GM19395 (cell line): ENCODE measurements at regions not wholly inside any gene's neighbourhood (a gene's known extent, or its start where the extent isn't known, plus 50 kb on each side); places are given as distances from the start of the nearest gene placed in this dataset.
"Not testable (repeated sequence)": the region's sequence is repeated elsewhere in the genome, so short reads cannot be mapped to it uniquely, and the experiment has no call there.

ENCODE experiments used
- ATAC-seq: cut with Tn5 transposase; IDR thresholded peaks from one replicate; pipeline ENCODE4 v1.9.1; 2021; ENCODE audit warnings: mild to moderate bottlenecking, moderate library complexity; ENCODE audit not compliant: unreplicated experiment

DNA sequence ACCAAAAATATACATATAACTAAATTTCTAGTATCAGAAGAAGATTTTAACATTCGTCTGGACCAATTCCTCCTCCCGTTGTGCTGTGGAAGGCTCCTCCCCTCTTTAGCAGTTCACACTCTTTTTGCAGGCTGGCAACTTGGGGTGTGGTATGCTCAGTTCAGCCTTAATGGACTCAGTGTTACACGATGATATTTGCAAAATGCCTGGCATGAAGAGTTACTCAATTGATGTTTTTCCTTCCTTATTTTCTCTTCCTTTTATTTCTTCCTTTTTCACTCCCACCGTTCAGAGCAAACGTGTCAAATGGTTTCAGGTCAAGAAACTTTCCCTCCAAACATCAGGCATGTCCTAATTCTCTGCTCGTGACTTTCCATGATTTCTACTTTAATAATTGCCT is 248.3 kb downstream of the PHF14 start:
- no peak for ATAC-seq

DNA sequence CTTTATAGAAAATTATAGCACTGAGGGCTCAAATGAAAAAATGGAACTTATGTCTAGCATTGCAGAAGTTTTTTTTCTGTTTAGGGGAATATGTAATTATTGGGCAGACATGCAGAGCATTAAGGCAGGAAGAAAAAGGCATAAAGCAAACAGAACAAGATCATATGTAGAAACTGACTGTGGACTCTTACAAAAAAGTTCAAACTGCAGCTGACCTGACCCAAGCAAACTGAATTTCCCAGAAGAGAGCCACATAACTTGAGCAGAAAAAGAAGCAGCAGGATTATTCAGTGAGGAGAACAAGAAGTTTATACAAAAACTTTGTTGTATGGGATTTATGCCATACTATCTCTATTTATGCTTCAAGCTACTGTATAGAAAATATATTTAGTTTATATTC is 250.9 kb downstream of the PHF14 start:
- ATAC-seq: no peak

DNA sequence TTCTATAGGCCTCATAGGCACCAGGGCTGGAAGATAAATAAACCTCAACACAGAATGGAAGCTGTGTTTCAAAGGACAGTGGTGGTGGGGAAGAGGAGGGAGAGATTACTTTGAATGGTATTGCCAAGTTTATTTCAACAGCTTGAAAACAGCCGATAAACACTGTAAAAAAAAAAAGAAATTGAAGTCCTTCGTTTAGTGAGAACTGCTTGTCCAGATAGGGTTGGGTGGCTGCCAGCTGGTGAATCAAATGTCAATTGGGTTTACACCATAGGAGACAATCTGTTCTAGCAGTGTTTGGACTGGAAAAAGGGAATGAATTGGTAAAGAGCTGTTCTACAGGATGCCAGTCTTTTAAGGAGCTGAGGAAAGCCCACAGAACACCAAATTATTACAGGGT is 254.8 kb downstream of the PHF14 start:
- ATAC-seq: no peak

DNA sequence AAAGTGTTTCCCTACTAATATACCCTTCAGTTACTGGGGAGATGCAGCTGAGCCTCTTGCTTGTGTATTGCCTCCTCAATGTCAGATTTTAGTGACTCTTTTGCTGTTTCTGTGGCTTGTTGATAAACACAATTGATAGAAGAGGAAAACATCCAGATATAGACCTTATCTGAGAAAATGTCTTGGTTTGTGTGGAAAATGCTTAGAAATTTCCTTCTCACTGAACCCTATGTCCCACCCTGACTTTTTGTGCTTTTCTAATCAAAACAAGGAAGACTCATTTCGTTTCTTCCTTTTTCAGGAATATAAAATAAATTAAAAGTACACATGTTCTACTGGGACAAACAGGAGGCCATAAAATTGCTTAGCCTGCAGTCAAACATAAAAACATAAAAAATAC is 257.5 kb downstream of the PHF14 start:
- no peak for ATAC-seq

DNA sequence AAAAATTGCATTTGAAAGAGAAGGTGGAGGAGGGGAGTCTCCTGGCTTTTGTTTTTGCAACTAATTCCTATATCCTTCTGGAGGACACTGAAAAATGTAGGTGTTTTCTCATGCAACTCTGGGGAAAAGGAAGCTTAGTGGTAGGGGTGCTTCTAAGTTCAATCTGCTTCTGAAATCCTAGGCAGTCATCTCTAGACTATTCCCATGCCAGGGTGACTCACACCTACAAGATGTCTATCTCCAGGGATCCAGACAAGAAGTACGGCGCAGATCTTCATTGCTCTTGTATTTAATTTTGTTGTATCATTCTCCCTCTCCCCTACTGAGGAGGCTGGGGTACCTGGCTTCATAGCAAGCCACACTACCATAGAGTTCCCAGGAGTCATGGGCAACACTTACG is 258.8 kb downstream of the PHF14 start:
- no peak for ATAC-seq

DNA sequence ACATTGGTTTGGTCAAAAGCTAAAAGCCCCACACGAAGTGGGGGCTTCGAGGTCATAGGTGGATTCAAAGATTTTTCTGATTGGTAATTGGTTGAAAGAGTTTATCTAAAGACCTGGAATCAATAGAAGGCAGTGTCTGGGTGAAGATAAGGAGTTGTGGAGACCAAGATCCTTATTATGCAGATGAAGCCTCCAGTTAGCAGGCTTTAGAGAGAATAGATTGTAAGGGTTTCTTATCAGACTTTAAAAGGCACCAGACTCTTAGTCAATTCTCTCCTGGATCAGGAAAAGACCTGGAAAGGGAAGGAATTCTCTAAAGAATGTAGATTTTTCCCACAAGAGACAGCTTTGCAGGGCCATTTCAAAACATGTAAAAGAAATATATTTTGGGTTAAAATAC is 260.2 kb downstream of the PHF14 start:
- no peak for ATAC-seq

DNA sequence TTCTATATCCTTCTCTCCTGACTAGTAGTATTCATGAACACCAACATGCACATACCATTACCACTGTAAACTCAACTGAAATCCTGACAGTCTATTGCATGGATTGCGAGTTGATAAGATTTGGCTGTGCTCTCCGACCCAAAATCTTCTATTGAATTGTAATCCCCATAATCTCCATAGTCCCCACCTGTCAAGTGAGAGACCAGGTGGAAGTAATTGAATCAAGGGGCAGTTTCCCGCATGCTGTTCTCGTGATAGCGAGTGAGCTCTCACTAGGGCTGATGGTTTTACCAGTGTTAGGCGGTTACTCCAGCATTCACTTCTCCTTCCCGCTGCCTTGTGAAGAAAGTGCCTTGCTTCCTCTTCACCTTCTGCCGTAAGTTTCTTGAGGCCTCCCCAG is 261.8 kb downstream of the PHF14 start:
- ATAC-seq: no peak

DNA sequence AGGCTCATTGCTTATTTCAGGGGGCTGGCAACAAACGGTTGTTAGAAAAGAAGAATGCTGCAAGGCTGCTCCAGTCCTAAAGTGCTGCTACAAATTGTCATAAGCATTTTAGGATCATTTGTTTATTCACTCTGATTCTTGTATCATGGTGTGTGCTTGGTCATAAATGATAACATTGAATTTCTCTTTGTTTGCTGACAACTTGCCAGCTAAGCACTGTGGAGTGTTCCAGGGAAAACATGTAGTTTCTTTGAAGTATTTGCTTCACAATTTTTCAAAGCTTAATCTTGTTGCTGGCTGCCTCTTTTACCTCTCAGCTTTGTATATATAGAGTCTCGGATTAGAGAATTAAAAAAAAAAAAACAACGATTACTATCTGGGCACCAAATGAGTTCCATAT is 263.0 kb downstream of the PHF14 start:
- ATAC-seq: no peak

DNA sequence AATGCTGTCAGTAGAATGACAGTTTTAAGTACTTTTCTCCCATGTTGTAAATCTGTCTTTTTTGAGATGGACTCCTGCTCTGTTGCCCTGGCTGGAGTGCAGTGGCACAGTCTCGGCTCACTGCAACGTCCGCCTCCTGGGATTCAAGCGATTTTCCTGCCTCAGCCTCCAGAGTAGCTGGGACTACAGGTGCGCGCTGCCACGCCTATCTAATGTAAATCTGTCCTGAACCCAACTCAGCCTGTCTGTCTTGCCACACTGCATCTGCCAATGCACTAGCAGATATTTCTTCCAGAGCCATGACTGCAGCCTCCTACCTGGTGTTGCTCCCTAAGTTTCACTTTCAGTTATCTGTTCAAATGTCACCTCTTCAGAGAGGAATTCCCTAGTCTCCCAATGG is 264.1 kb downstream of the PHF14 start:
- ATAC-seq: no peak

DNA sequence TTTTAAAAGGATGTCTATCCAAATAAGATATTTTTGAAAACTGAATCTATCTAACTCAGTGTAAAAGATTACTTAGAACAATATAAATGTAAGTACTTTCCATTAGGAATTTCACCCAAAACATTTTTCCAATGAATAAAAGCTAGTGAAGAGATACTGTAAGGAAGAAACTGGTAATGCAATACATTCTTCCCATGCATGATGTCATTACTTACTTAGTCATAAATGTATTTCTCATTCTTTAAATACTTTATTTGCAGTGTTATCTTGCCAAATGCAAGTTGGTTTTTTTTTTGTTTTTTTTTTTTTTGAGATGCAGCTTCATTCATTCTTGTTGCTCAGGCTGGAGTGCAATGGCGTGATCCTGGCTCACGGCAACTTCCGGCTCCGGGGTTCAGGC is 265.6 kb downstream of the PHF14 start:
- ATAC-seq: no peak

DNA sequence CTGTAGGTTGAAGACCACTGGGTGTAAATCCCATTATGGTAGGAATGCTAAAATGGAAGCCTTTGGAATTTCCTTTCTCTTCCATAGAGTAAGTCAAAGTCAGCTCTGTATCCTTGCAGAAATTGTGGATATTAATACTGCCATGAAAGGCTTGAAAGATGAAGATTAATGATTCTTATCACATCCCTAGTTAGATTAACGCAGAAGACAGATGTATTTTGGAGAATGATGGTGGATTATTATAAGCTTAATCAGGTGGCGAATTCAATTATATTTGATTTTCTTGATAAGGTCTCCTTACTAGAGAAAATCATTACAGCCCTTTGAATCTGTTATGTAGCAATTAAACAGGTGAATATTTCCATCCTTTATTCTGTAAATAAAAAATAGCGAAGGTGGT is 270.1 kb downstream of the PHF14 start:
- no peak for ATAC-seq

DNA sequence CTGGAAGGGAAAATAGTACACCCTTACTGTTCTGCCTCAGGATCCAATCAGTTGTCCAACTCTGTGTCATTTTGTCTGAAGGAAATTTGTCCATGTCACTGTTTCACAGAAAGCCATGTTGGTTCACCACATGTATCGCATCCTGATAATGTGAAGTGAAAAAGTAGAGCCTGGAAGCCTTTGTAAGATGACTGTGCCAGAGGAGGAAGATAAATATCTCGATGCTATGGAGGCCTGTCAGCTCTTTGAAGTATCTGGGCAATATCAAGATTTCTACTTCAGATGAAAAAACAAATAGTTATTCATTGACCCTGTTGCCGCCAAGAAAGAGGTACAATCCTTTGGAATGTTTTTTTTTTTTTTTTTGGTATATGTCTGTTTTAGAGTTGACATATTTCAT is 270.5 kb downstream of the PHF14 start:
- no peak for ATAC-seq

DNA sequence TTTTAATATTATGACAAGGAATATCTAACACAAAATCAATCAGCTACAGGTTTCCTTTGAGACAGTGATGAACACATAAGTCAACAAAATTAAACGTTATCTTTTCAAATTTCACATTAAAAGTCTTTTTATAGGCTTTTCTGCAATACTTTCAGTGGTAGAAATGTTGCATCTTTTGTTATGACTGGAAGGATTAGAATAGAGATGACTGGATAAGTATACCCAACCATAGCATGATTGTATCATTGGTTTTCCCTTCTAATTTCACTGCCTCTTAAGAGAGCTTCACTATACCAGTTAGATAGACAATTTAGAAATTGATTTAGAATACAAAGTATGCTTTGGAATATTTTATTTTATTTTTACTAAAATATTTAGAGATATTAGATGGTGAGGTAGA is 273.9 kb downstream of the PHF14 start:
- ATAC-seq: no peak

DNA sequence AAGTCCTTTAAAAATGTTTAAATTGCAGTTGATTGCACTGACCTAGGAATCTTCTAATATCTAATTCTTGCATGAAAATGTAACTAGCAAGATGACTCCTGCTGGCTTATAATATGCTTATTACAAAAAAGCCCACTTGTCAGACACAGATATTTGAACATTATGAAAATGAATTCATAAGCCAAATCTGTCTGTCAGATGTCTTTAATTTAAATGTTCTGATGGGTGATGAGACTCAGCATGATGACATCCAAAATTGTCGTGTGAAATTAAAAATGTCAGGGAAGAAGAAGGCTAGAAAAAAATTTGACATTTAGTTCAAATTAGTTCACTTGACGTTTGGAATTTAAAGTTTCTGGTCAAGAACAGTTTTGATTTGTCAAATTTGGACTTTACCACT is 277.8 kb downstream of the PHF14 start:
- no peak for ATAC-seq

DNA sequence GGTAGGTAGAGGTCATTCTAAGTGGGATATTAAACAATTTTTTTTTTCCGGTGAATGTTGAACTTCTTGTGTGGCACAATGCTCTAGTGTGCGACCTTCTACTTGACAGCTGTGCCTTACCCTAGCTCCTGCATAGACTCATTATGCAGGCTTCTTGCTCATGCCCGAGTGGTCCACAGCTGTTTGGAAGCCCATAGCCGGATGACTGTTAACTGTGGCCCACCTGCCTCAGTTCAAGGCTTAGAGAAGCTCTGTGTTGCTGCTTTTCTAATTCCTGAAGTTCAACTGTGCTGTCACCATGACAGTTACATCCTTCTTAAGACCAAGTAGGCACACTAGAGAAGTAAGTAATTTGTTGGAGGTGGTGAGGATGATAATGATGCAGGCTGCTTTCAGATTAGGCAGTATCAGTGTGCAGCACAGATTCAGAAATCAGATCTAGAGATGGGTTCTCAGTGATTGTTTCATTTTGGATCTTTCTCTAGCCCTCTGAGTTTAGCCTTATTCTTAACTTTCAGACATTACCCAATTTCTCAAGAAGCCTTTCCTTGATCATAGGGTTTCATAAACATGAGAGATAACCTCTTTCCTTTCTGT is 278.4 kb downstream of the PHF14 start:
- ATAC-seq: peak; percentile 36

DNA sequence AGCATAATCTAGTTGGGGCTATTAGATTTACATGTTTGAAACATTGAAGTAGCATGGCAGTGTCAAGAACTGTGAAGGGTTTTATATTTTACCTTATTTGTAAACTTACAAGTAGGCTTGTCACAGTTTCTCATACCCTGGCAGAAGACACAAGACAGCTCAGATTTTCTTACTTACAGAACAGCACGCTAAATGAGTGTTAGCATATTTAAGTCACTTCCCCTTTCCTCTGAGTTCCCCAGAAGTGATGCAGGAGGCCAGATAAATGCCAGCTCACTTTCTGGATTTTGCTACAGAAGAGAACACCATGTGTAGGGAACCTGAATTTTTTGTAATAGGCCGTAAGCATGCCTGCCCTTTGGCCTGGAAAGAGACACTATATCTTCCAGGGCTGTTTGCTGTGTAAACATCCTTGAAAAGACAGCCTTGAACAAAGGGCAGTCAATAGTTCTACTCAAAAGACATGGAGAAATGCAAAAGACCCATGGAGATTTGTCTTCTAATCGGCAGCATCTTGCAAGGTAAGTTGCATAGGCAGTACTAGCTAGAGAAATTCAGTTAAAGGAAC is 279.1 kb downstream of the PHF14 start:
- peak; percentile 72 for ATAC-seq

DNA sequence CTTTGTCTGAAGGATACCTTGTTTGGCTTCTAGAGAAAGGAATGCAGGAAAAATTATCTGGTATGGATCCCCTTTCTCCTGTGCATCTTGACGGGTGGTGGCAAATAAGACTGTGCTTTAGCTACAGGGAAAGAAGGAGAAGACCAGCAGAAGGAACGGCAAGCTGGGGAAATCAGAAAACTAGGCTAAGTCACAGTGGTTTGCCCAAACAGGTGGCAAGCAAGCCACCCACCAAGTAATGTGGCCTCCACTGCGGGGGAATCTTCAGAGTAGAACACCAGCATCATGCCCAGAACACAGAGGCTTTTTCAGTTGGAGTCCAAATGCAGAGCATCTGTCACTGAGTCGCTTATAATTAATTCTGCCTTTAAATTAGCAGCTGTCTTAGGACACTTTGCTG is 282.8 kb downstream of the PHF14 start:
- ATAC-seq: no peak

DNA sequence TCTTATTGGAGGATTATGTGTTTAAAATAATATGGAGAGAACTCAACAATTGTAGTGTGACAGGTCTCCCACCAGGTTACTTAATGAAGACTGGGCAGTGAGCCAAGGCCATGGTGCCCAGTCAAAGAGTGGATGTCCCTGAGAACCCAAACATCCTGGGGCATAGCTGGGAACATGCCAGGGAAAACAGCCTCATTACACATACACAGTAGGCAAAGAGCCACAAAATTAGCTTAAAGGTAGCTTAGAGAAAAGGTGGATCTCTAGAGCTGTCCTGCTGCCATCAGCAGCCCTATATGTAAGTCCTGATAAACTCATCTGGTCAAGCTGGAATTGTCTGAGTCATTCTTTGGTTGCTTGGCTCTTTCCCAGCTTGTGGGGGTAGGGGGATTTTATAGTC is 287.8 kb downstream of the PHF14 start:
- no peak for ATAC-seq

DNA sequence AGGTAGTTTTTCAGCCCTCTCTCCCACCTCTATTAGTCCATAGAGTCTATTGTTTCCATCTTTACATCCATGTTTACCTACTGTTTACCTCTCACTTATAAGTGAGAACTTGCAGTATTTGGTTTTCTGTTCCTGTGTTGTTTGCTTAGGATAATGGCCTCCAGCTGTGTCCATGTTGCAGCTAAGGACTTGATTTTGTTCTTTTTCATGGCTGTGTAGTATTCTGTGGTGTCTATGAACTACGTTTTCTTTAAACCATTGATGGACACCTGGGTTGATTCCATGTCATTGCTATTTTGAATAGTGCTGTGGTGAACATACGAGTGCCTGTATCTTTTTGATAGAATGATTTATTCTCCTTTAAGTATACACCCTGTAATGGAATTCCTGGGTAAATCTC is 292.4 kb downstream of the PHF14 start:
- ATAC-seq: no peak

DNA sequence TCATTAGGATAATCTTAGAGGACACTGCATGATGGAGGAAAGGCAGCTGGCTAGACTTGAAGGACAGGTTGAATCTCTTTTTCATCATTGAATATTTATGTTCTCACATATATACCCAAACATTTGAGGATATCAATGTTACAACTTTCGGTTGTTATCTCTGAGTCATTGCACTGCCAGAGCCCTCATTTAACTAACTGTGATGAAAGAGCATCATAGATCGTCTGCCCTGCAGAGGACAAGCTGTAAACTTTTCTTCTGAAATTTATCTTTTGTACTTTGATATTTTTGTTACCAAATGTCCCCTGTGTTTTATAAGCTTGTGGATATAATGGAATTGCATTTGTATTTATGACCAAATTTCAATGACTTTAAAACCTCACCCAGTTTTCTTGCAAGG is 298.7 kb downstream of the PHF14 start:
- no peak for ATAC-seq

DNA sequence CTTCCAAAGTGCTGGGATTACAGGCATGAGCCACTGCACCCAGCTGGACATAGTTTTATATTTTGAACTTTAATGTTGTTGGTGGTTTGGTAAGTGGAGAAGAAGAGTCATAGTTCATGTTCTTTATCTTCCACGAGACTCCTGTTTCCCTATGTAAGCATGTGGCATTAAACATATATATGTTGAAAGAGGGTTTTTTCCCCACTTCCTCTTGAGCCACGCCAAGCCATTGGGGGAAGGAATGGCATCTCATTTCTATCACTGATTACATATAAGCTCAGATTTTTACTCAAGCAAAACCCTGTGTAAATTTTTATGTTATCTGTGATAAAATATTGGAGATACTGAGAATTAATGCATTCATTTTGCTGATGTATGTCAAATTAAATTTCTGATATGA is 300.4 kb downstream of the PHF14 start:
- ATAC-seq: no peak

DNA sequence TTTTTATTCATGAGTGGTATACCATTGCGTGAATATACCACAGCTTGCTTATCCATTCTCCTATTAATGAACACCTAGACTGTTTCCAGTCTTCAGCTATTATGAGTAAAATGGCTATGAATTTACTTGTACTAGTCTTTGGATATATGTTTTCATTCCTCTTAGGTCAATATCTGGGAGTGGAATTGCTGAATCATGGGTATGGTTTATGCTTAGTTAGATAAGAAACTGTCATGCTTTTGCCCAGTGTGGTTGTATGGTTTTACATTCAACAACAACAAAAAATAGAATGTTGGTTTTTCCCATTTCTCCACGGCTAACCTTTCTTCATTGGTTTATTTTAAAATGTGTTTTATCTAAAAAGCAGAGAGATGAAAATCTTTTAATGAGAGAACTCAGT is 308.3 kb downstream of the PHF14 start:
- no peak for ATAC-seq

DNA sequence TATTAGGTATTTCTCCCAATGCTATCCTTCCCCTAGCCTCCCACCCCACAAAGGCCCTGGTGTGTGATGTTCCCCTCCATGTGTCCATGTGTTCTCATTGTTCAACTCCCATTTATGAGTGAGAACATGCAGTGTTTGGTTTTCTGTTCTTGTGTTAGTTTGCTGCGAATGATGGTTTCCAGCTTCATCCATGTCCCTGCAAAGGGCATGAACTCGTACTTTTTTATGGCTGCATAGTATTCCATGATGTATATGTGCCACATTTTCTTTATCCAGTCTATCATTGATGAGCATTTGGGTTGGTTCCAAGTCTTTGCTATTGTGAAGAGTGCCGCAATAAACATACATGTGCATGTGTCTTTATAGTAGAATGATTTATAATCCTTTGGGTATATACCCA is 309.9 kb downstream of the PHF14 start:
- ATAC-seq: not testable (repeated sequence)
